NT2/D1 (cell line): ENCODE measurements at regions not wholly inside any gene's neighbourhood (a gene's known extent, or its start where the extent isn't known, plus 50 kb on each side); places are given as distances from the start of the nearest gene placed in this dataset.

Experiments used
- SUZ12 ChIP-seq: IDR thresholded peaks from 2 replicates; pipeline ENCODE4 v1.6.1; 2011; ENCODE audit not compliant: insufficient read length, insufficient read depth; ENCODE audit errors: extremely low read depth
- YY1 ChIP-seq: IDR thresholded peaks from 2 replicates; pipeline ENCODE4 v1.6.1; 2011; ENCODE audit not compliant: insufficient read length, insufficient read depth
- ZNF274 ChIP-seq: IDR thresholded peaks from 2 replicates; pipeline ENCODE4 v1.6.1; 2011; ENCODE audit warnings: mild to moderate bottlenecking, low read depth, low read length

GRCh38 chr2:52904355-52904891 lies 863.2 kb upstream of the CHAC2 start:
- no peak for TF ChIP-seq ZNF274
- TF ChIP-seq YY1 = no peak
- TF ChIP-seq SUZ12 = no peak
